ENCODE measurements at regions not wholly inside any gene's neighbourhood (a gene's known extent, or its start where the extent isn't known, plus 50 kb on each side); places are given as distances from the start of the nearest gene placed in this dataset.
A peak's percentile ranks its signal among the peaks of the same experiment; 100 is the strongest.

DNA sequence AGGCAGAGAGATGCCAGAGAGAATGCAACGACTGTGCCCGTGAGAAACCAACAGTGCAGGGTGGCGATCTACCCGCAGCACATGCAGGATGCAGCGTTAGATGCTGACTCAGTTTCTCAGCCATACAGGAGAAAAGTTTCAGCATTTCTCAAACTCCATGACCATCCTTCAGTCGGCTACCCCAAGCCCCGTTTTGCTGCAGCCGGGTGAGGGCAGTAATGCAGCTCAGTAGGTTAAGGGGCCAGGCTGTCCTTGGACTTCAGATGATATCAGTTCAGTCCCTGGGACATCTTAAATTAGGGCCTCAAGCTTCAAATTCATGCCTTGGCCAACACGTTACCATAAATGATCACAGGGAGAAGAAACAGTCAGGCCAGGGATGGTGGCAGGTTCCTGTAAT is 125.5 kb downstream of the PALM2AKAP2 start:
- no peaks in the 10 kb centered on the region for H3K27me3 Mint-ChIP-seq (ENCODE audit: low read depth)
- no peaks in the 10 kb centered on the region for H3K9me3 Mint-ChIP-seq (ENCODE audit: low read depth)
- H3K36me3 Mint-ChIP-seq (ENCODE audit: low read depth), result no peaks in the 10 kb centered on the region
- DNase-seq (ENCODE audit: low spot score), result no peak
- H3K27ac Mint-ChIP-seq (ENCODE audit: unreplicated experiment), result no peak overlapping the region
- TF ChIP-seq CTCF (IDR thresholded peaks at IDR 0.05), result no peak
- H3K4me3 Mint-ChIP-seq (ENCODE audit: unreplicated experiment), result no peak overlapping the region
- H3K4me1 Mint-ChIP-seq (ENCODE audit: low read depth), result peaks cover 27% of the 10 kb centered on the region

- Mint-ChIP-seq H3K4me3 (ENCODE audit: unreplicated experiment) (no peak overlapping the region), H3K27ac (ENCODE audit: unreplicated experiment) (peak overlapping the region; percentile 37), H3K9me3 (ENCODE audit: low read depth) (no peaks in the 10 kb centered on the region), H3K4me1 (ENCODE audit: low read depth) (peaks cover 27% of the 10 kb centered on the region), H3K36me3 (ENCODE audit: low read depth) (no peaks in the 10 kb centered on the region), H3K27me3 (ENCODE audit: low read depth) (no peaks in the 10 kb centered on the region)
- DNase-seq (ENCODE audit: low spot score), result no peak
- TF ChIP-seq CTCF (IDR thresholded peaks at IDR 0.05), result peak; percentile 51
Measured at GRCh38 chr9:109906766-109907382, 126.9 kb downstream of the PALM2AKAP2 start.

GRCh38 chr9:109907400-109907799 is 127.4 kb downstream of the PALM2AKAP2 start:
- H3K27ac Mint-ChIP-seq (ENCODE audit: unreplicated experiment), result peak overlapping the region; percentile 46
- no peak for DNase-seq (ENCODE audit: low spot score)
- no peak overlapping the region for H3K4me3 Mint-ChIP-seq (ENCODE audit: unreplicated experiment)
- no peaks in the 10 kb centered on the region for H3K9me3 Mint-ChIP-seq (ENCODE audit: low read depth)
- peaks cover 27% of the 10 kb centered on the region for H3K4me1 Mint-ChIP-seq (ENCODE audit: low read depth)
- no peak for TF ChIP-seq CTCF (IDR thresholded peaks at IDR 0.05)
- no peaks in the 10 kb centered on the region for H3K36me3 Mint-ChIP-seq (ENCODE audit: low read depth)
- no peaks in the 10 kb centered on the region for H3K27me3 Mint-ChIP-seq (ENCODE audit: low read depth)

GRCh38 chr9:109907810-109908458 is 127.9 kb downstream of the PALM2AKAP2 start:
- Mint-ChIP-seq H3K27ac (ENCODE audit: unreplicated experiment) (peak overlapping the region; percentile 46), H3K4me1 (ENCODE audit: low read depth) (peaks cover 27% of the 10 kb centered on the region), H3K9me3 (ENCODE audit: low read depth) (no peaks in the 10 kb centered on the region), H3K27me3 (ENCODE audit: low read depth) (no peaks in the 10 kb centered on the region), H3K36me3 (ENCODE audit: low read depth) (no peaks in the 10 kb centered on the region), H3K4me3 (ENCODE audit: unreplicated experiment) (no peak overlapping the region)
- DNase-seq (ENCODE audit: low spot score), result no peak
- TF ChIP-seq CTCF (IDR thresholded peaks at IDR 0.05), result no peak

GRCh38 chr9:109908459-109909390 is 128.7 kb downstream of the PALM2AKAP2 start:
- TF ChIP-seq CTCF (IDR thresholded peaks at IDR 0.05), result no peak
- H3K27me3 Mint-ChIP-seq (ENCODE audit: low read depth), result no peaks in the 10 kb centered on the region
- no peaks in the 10 kb centered on the region for H3K9me3 Mint-ChIP-seq (ENCODE audit: low read depth)
- H3K36me3 Mint-ChIP-seq (ENCODE audit: low read depth), result no peaks in the 10 kb centered on the region
- H3K27ac Mint-ChIP-seq (ENCODE audit: unreplicated experiment), result no peak overlapping the region
- peaks cover 23% of the 10 kb centered on the region for H3K4me1 Mint-ChIP-seq (ENCODE audit: low read depth)
- no peak for DNase-seq (ENCODE audit: low spot score)
- no peak overlapping the region for H3K4me3 Mint-ChIP-seq (ENCODE audit: unreplicated experiment)
